ENCODE measurements at regions not wholly inside any gene's neighbourhood (a gene's known extent, or its start where the extent isn't known, plus 50 kb on each side); places are given as distances from the start of the nearest gene placed in this dataset.
"Not testable (repeated sequence)": the region's sequence is repeated elsewhere in the genome, so short reads cannot be mapped to it uniquely, and the experiment has no call there.

DNA sequence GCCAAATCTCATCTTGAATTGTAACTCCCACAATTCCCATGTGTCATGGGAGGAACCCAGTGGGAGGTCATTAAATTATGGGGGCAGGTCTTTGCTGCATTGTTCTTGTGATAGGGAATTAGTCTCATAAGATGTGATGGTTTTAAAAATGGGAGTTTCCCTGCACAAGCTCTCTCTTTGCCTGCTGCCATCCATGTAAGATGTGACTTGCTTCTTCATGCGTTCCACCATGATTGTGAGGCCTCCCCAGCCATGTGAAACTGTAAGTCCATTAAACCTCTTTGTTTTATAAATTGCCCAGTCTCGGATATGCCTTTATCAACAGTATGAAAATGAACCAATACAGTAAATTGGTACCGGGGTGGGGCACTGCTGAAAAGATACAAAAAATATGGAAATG is 974.5 kb downstream of the MCTP2 start:
- TF ChIP-seq, protein P1, sequence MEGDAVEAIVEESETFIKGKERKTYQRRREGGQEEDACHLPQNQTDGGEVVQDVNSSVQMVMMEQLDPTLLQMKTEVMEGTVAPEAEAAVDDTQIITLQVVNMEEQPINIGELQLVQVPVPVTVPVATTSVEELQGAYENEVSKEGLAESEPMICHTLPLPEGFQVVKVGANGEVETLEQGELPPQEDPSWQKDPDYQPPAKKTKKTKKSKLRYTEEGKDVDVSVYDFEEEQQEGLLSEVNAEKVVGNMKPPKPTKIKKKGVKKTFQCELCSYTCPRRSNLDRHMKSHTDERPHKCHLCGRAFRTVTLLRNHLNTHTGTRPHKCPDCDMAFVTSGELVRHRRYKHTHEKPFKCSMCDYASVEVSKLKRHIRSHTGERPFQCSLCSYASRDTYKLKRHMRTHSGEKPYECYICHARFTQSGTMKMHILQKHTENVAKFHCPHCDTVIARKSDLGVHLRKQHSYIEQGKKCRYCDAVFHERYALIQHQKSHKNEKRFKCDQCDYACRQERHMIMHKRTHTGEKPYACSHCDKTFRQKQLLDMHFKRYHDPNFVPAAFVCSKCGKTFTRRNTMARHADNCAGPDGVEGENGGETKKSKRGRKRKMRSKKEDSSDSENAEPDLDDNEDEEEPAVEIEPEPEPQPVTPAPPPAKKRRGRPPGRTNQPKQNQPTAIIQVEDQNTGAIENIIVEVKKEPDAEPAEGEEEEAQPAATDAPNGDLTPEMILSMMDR (conservative IDR thresholded peaks at IDR 0.05 in 1 of 2, IDR thresholded peaks at IDR 0.05 in 1 of 2; ENCODE audit: extremely low read depth in 1 of 2, insufficient read depth in 1 of 2, low read depth in 1 of 2, low read length in 2 of 2), result not testable (repeated sequence)
- not testable (repeated sequence) for TF ChIP-seq EZH2 (IDR thresholded peaks at IDR 0.05; ENCODE audit: borderline replicate concordance, low read length)
